Ramos (cell line): ENCODE measurements at regions not wholly inside any gene's neighbourhood (a gene's known extent, or its start where the extent isn't known, plus 50 kb on each side); places are given as distances from the start of the nearest gene placed in this dataset.
"Not testable (repeated sequence)": the region's sequence is repeated elsewhere in the genome, so short reads cannot be mapped to it uniquely, and the experiment has no call there.

Experiments used
- in situ Hi-C: fragments of 300-500 bp; cut with MboI; formaldehyde crosslinking; loops from one replicate; pipeline ENCODE4 v1.14.3; 2022; ENCODE audit warnings: low sequenced_read_pairs; ENCODE audit not compliant: unreplicated experiment

GRCh38 chr6:120279466-120280167 is 930.1 kb upstream of the MAN1A1 start:
- in situ Hi-C loops, result no loop called here

GRCh38 chr6:120278689-120279396 is 929.3 kb upstream of the MAN1A1 start:
- in situ Hi-C loops, result no loop called here

GRCh38 chr6:120274547-120274946 is 925.0 kb upstream of the MAN1A1 start:
- in situ Hi-C loops, result no loop called here

GRCh38 chr6:120273411-120273810 is 923.9 kb upstream of the MAN1A1 start:
- in situ Hi-C loops, result no loop called here

GRCh38 chr6:120272038-120272437 is 922.5 kb upstream of the MAN1A1 start:
- in situ Hi-C loops, result no loop called here

- in situ Hi-C loops, result not testable (repeated sequence)
Measured at GRCh38 chr6:120268256-120268655, 918.7 kb upstream of the MAN1A1 start.

GRCh38 chr6:120262354-120262753 is 912.8 kb upstream of the MAN1A1 start:
- in situ Hi-C loops, result no loop called here

GRCh38 chr6:120260636-120261035 is 911.1 kb upstream of the MAN1A1 start:
- in situ Hi-C loops, result no loop called here

GRCh38 chr6:120254651-120255050 is 905.1 kb upstream of the MAN1A1 start:
- in situ Hi-C loops, result no loop called here

- in situ Hi-C loops, result no loop called here
Measured at GRCh38 chr6:120248451-120248850, 898.9 kb upstream of the MAN1A1 start.

- in situ Hi-C loops, result no loop called here
Measured at GRCh38 chr6:120237221-120237620, 887.7 kb upstream of the MAN1A1 start.

- in situ Hi-C loops, result no loop called here
Measured at GRCh38 chr6:120230008-120230407, 880.4 kb upstream of the MAN1A1 start.

GRCh38 chr6:120228297-120228696 is 878.7 kb upstream of the MAN1A1 start:
- in situ Hi-C loops, result no loop called here

GRCh38 chr6:120219339-120219738 is 869.8 kb upstream of the MAN1A1 start:
- in situ Hi-C loops, result no loop called here

GRCh38 chr6:120214088-120214499 is 864.5 kb upstream of the MAN1A1 start:
- in situ Hi-C loops, result no loop called here

- in situ Hi-C loops, result no loop called here
Measured at GRCh38 chr6:120211955-120212792, 862.6 kb upstream of the MAN1A1 start.

- in situ Hi-C loops, result no loop called here
Measured at GRCh38 chr6:120202878-120203277, 853.3 kb upstream of the MAN1A1 start.

GRCh38 chr6:120200853-120201252 is 851.3 kb upstream of the MAN1A1 start:
- in situ Hi-C loops, result no loop called here

- in situ Hi-C loops, result no loop called here
Measured at GRCh38 chr6:120198033-120198432, 848.5 kb upstream of the MAN1A1 start.

- in situ Hi-C loops, result no loop called here
Measured at GRCh38 chr6:120186080-120186479, 836.5 kb upstream of the MAN1A1 start.

GRCh38 chr6:120173250-120173649 is 823.7 kb upstream of the MAN1A1 start:
- in situ Hi-C loops, result no loop called here
